Endodermal cell (in vitro differentiated cells): ENCODE measurements at regions not wholly inside any gene's neighbourhood (a gene's known extent, or its start where the extent isn't known, plus 50 kb on each side); places are given as distances from the start of the nearest gene placed in this dataset.

Experiments
- DNase-seq: peaks from one replicate; pipeline ENCODE4 v3.0.0-alpha.2; 2017
- H3K27ac ChIP-seq: 2 replicates; pipeline ENCODE4 v1.5.1; 2013; ENCODE audit warnings: mild to moderate bottlenecking, low read depth, low read length, moderate library complexity
- H3K27me3 ChIP-seq: 2 replicates; pipeline ENCODE4 v1.6.1; 2013; ENCODE audit warnings: mild to moderate bottlenecking, low read length, moderate library complexity; ENCODE audit not compliant: insufficient read depth, control insufficient read depth, poor library complexity, severe bottlenecking
- H3K36me3 ChIP-seq: 2 replicates; pipeline ENCODE4 v1.7.0; 2013; ENCODE audit warnings: mild to moderate bottlenecking, low read length, moderate library complexity; ENCODE audit not compliant: control insufficient read depth, insufficient read depth
- H3K4me1 ChIP-seq: one replicate; pipeline ENCODE4 v1.7.0; 2013; ENCODE audit warnings: low read length; ENCODE audit not compliant: control insufficient read depth, insufficient read depth
- H3K4me3 ChIP-seq: 2 replicates; pipeline ENCODE4 v1.5.1; 2013; ENCODE audit warnings: mild to moderate bottlenecking, low read length, moderate library complexity
- H3K9ac ChIP-seq: 2 replicates; pipeline ENCODE4 v1.6.1; 2013; ENCODE audit warnings: mild to moderate bottlenecking, low read length, moderate library complexity; ENCODE audit not compliant: poor library complexity, severe bottlenecking; ENCODE audit errors: extremely low read depth
- H3K9me3 ChIP-seq: 2 replicates; pipeline ENCODE4 v1.6.1; 2013; ENCODE audit warnings: mild to moderate bottlenecking, low read length, moderate library complexity; ENCODE audit not compliant: control insufficient read depth
- H3K27ac Mint-ChIP-seq: 2 replicates; pipeline ENCODE4 v1.8.0; 2020; ENCODE audit warnings: mixed read lengths
- H3K27me3 Mint-ChIP-seq: 2 replicates; pipeline ENCODE4 v1.8.0; 2021; ENCODE audit warnings: mild to moderate bottlenecking, mixed read lengths; ENCODE audit not compliant: insufficient read depth
- H3K36me3 Mint-ChIP-seq: 2 replicates; pipeline ENCODE4 v1.8.0; 2020; ENCODE audit warnings: low read depth, mixed read lengths
- H3K4me1 Mint-ChIP-seq: 2 replicates; pipeline ENCODE4 v1.8.0; 2020; ENCODE audit warnings: mixed read lengths
- H3K4me3 Mint-ChIP-seq: 2 replicates; pipeline ENCODE4 v1.8.0; 2020; ENCODE audit warnings: mild to moderate bottlenecking, moderate library complexity, mixed read lengths
- H3K9me3 Mint-ChIP-seq: 2 replicates; pipeline ENCODE4 v1.8.0; 2020; ENCODE audit warnings: mild to moderate bottlenecking, mixed read lengths
- CTCF ChIP-seq: fragments of 200-600 bp; sonication (generic); conservative IDR thresholded peaks from 2 replicates; pipeline ENCODE4 v1.5.0; 2021; ENCODE audit warnings: antibody characterized with exemption, mild to moderate bottlenecking
- WGBS, 2 experiments: methylation state at CpG; one replicate each; pipeline versions ENCODE4 v1.1.5 to v1.1.7; 2013; ENCODE audit warnings: missing lambda C conversion rate in 2 of 2, mixed read lengths in 1 of 2; ENCODE audit not compliant: insufficient coverage in 1 of 2, insufficient read length in 1 of 2; 5-methylcytosine and 5-hydroxymethylcytosine counted together

- TF ChIP-seq CTCF, result no peak
Observed at GRCh38 chr4:174122705-174123104, 160.8 kb downstream of the FBXO8 start.

GRCh38 chr4:174120446-174121295 lies 162.8 kb downstream of the FBXO8 start:
- no peak overlapping the region for H3K27ac ChIP-seq
- peaks cover 2% of the 10 kb centered on the region for H3K4me1 ChIP-seq
- peak overlapping the region; percentile 49 for H3K4me3 Mint-ChIP-seq
- H3K9me3 ChIP-seq, result no peaks in the 10 kb centered on the region
- no peaks in the 10 kb centered on the region for H3K27me3 ChIP-seq
- no peaks in the 10 kb centered on the region for H3K9me3 Mint-ChIP-seq
- no peak overlapping the region for H3K27ac Mint-ChIP-seq
- 47 to 58% methylated on average over 8 to 10 of the region's 21 CpGs for WGBS, 2 experiments
- no peak overlapping the region for H3K4me3 ChIP-seq
- no peaks in the 10 kb centered on the region for H3K36me3 ChIP-seq
- no peak overlapping the region for H3K9ac ChIP-seq
- H3K27me3 Mint-ChIP-seq, result peaks cover 18% of the 10 kb centered on the region
- peaks cover 17% of the 10 kb centered on the region for H3K4me1 Mint-ChIP-seq
- no peaks in the 10 kb centered on the region for H3K36me3 Mint-ChIP-seq
- TF ChIP-seq CTCF, result peak; percentile 72
- DNase-seq, result peak; percentile 69

More at GRCh38 chr4:174122705-174123104, 160.8 kb downstream of the FBXO8 start:
- H3K36me3 Mint-ChIP-seq, result no peaks in the 10 kb centered on the region
- H3K27me3 Mint-ChIP-seq, result peaks cover 23% of the 10 kb centered on the region
- H3K9me3 Mint-ChIP-seq, result no peaks in the 10 kb centered on the region
- DNase-seq, result no peak
- Histone ChIP-seq H3K4me3 (no peak overlapping the region), H3K27ac (no peak overlapping the region), H3K27me3 (no peaks in the 10 kb centered on the region), H3K4me1 (peaks cover 2% of the 10 kb centered on the region), H3K9ac (no peak overlapping the region), H3K36me3 (no peaks in the 10 kb centered on the region), H3K9me3 (no peaks in the 10 kb centered on the region)
- H3K27ac Mint-ChIP-seq, result no peak overlapping the region
- 95% methylated on average over 1 of the region's 1 CpG; no CpG with 5 or more reads in 1 of the 2 experiments for WGBS, 2 experiments
- no peak overlapping the region for H3K4me3 Mint-ChIP-seq
- peaks cover 17% of the 10 kb centered on the region for H3K4me1 Mint-ChIP-seq

GRCh38 chr4:174119830-174120229 lies 163.6 kb downstream of the FBXO8 start:
- peak overlapping the region; percentile 49 for H3K4me3 Mint-ChIP-seq
- TF ChIP-seq CTCF, result no peak
- no peaks in the 10 kb centered on the region for H3K36me3 Mint-ChIP-seq
- no peaks in the 10 kb centered on the region for H3K27me3 ChIP-seq
- H3K27ac Mint-ChIP-seq, result no peak overlapping the region
- no peak overlapping the region for H3K9ac ChIP-seq
- peaks cover 17% of the 10 kb centered on the region for H3K4me1 Mint-ChIP-seq
- 86 to 93% methylated on average over 2 to 3 of the region's 3 CpGs for WGBS, 2 experiments
- peaks cover 2% of the 10 kb centered on the region for H3K4me1 ChIP-seq
- H3K9me3 ChIP-seq, result no peaks in the 10 kb centered on the region
- H3K36me3 ChIP-seq, result no peaks in the 10 kb centered on the region
- H3K9me3 Mint-ChIP-seq, result no peaks in the 10 kb centered on the region
- H3K4me3 ChIP-seq, result no peak overlapping the region
- H3K27ac ChIP-seq, result no peak overlapping the region
- peaks cover 13% of the 10 kb centered on the region for H3K27me3 Mint-ChIP-seq
- DNase-seq, result no peak
